HEK293 (cell line): ENCODE measurements at regions not wholly inside any gene's neighbourhood (a gene's known extent, or its start where the extent isn't known, plus 50 kb on each side); places are given as distances from the start of the nearest gene placed in this dataset.

Source experiments
- CTCF ChIA-PET: fragments of 350-600 bp; formaldehyde crosslinking; extraction: SDS; loops from one replicate; lab custom pipeline; 2021; ENCODE audit warnings: antibody characterized with exemption; lab: Yijun Ruan, JAX
- POLR2A ChIA-PET: fragments of 300-600 bp; formaldehyde crosslinking; extraction: SDS; loops from one replicate; lab custom pipeline; 2020; ENCODE audit warnings: antibody characterized with exemption, inconsistent platforms; lab: Yijun Ruan, JAX
- H3K27ac ChIP-seq: fragments of 200-500 bp; sonication (Bioruptor generic); 2 replicates; pipeline ENCODE4 v1.5.1; 2014; ENCODE audit warnings: low read depth, low read length, control low read depth, inconsistent platforms; ENCODE audit errors: extremely low read depth
- H3K36me3 ChIP-seq, 2 experiments: fragments of 200-500 bp in 1 of 2; sonication (Bioruptor generic) in 1 of 2; 1 replicate in 1 of 2; 2 replicates in 1 of 2; pipeline ENCODE4 v1.5.1; 2014 to 2017; ENCODE audit warnings: inconsistent platforms in 2 of 2, low read length in 2 of 2; ENCODE audit not compliant: control insufficient read depth in 2 of 2, insufficient read depth in 1 of 2
- H3K4me1 ChIP-seq: fragments of 200-500 bp; sonication (Bioruptor generic); 2 replicates; pipeline ENCODE4 v1.5.1; 2014; ENCODE audit warnings: mild to moderate bottlenecking, low read length, inconsistent platforms; ENCODE audit not compliant: control insufficient read depth, insufficient read depth
- H3K4me3 ChIP-seq: 2 replicates; pipeline ENCODE4 v1.5.1; 2011; ENCODE audit warnings: low read depth, mild to moderate bottlenecking, control low read depth, low read length, moderate library complexity
- H3K9me3 ChIP-seq: fragments of 200-500 bp; sonication (Bioruptor generic); 2 replicates; pipeline ENCODE4 v1.5.1; 2014; ENCODE audit warnings: low read depth, low read length, inconsistent platforms; ENCODE audit not compliant: control insufficient read depth, insufficient read depth
- ATF2 ChIP-seq: fragments of 450-650 bp; formaldehyde crosslinking; IDR thresholded peaks from 2 replicates; pipeline ENCODE4 v1.5.1; 2016; ENCODE audit warnings: missing biosample characterization, missing genetic modification characterization, low read depth
- PRDM4 ChIP-seq: fragments of 450-650 bp; formaldehyde crosslinking; IDR thresholded peaks from 2 replicates; pipeline ENCODE4 v1.5.1; 2017; ENCODE audit warnings: missing biosample characterization, missing genetic modification characterization
- ZBTB26 ChIP-seq: fragments of 450-650 bp; formaldehyde crosslinking; optimal IDR thresholded peaks from 2 replicates; pipeline ENCODE3; 2016; ENCODE audit warnings: missing biosample characterization, mild to moderate bottlenecking, missing genetic modification characterization
- ZNF2 ChIP-seq: fragments of 450-650 bp; formaldehyde crosslinking; IDR thresholded peaks from 2 replicates; pipeline ENCODE4 v1.5.1; 2016; ENCODE audit warnings: missing biosample characterization, missing genetic modification characterization
- ZNF23 ChIP-seq: fragments of 450-650 bp; formaldehyde crosslinking; IDR thresholded peaks from 2 replicates; pipeline ENCODE4 v1.5.1; 2016; ENCODE audit warnings: missing biosample characterization, missing genetic modification characterization, borderline replicate concordance
- ZNF26 ChIP-seq: fragments of 450-650 bp; formaldehyde crosslinking; IDR thresholded peaks from 2 replicates; pipeline ENCODE4 v1.5.1; 2016; ENCODE audit warnings: missing biosample characterization, missing genetic modification characterization
- ZNF324 ChIP-seq: fragments of 450-650 bp; formaldehyde crosslinking; IDR thresholded peaks from 2 replicates; pipeline ENCODE4 v1.5.1; 2016; ENCODE audit warnings: missing biosample characterization, missing genetic modification characterization
- ZNF362 ChIP-seq: fragments of 450-650 bp; formaldehyde crosslinking; IDR thresholded peaks from 2 replicates; pipeline ENCODE4 v1.5.1; 2016; ENCODE audit warnings: missing biosample characterization, missing genetic modification characterization
- ZNF398 ChIP-seq: fragments of 450-650 bp; formaldehyde crosslinking; IDR thresholded peaks from 2 replicates; pipeline ENCODE4 v1.5.1; 2017; ENCODE audit warnings: missing biosample characterization, missing genetic modification characterization
- ZNF426 ChIP-seq: fragments of 450-650 bp; formaldehyde crosslinking; IDR thresholded peaks from 2 replicates; pipeline ENCODE4 v1.5.1; 2017; ENCODE audit warnings: missing biosample characterization, missing genetic modification characterization, mild to moderate bottlenecking, inconsistent platforms, moderate library complexity
- ZNF513 ChIP-seq: fragments of 450-650 bp; IDR thresholded peaks from 2 replicates; pipeline ENCODE4 v1.5.1; 2018; ENCODE audit warnings: missing biosample characterization, missing genetic modification characterization
- ZNF514 ChIP-seq: fragments of 450-650 bp; formaldehyde crosslinking; IDR thresholded peaks from 2 replicates; pipeline ENCODE4 v1.5.1; 2016; ENCODE audit warnings: missing biosample characterization, missing genetic modification characterization
- ZNF530 ChIP-seq: fragments of 450-650 bp; formaldehyde crosslinking; IDR thresholded peaks from 2 replicates; pipeline ENCODE4 v1.5.1; 2016; ENCODE audit warnings: low read depth, missing biosample characterization, missing genetic modification characterization
- ZNF707 ChIP-seq: fragments of 450-650 bp; formaldehyde crosslinking; IDR thresholded peaks from 2 replicates; pipeline ENCODE4 v1.5.1; 2016; ENCODE audit warnings: missing biosample characterization, missing genetic modification characterization
- ZNF768 ChIP-seq: fragments of 450-650 bp; formaldehyde crosslinking; IDR thresholded peaks from 2 replicates; pipeline ENCODE4 v1.5.1; 2018; ENCODE audit warnings: missing biosample characterization, mild to moderate bottlenecking, missing genetic modification characterization

- no peak for TF ChIP-seq ZBTB26
- TF ChIP-seq ZNF2 (tag by site-specific recombination): no peak
- no peak for TF ChIP-seq ZNF426 (tag by site-specific recombination)
- TF ChIP-seq ZNF398 (tag by site-specific recombination): no peak
- TF ChIP-seq ZNF707 (tag by site-specific recombination): no peak
Measured at GRCh38 chr1:47565676-47566075, 127.8 kb downstream of the FOXD2 start (continued).

- no peak overlapping the region for H3K27ac ChIP-seq
- peaks cover 10% of the 10 kb centered on the region for H3K4me1 ChIP-seq
- H3K9me3 ChIP-seq: no peaks in the 10 kb centered on the region
- H3K4me3 ChIP-seq: no peak overlapping the region
- no peak for TF ChIP-seq ZNF513 (tag by site-specific recombination)
- TF ChIP-seq PRDM4 (tag by site-specific recombination): no peak
- no peak for TF ChIP-seq ZNF530 (tag by site-specific recombination)
- TF ChIP-seq ATF2 (tag by site-specific recombination): no peak
- ChIA-PET CTCF (interaction anchor here (1.0 to 2.0 kb wide), 7 partner anchors 9 to 157 kb away, joined by 3 to 22 read pairs (median 4); partner anchors contain the start of gene FOXD2), POLR2A (interaction anchor here (0.5 to 0.9 kb wide), 2 partner anchors 20 to 210 kb away, joined by 3 to 8 read pairs; no protein-coding TSS in a partner anchor)
- H3K36me3 ChIP-seq: no peaks in the 10 kb centered on the region
Measured at GRCh38 chr1:47568763-47569162, 130.9 kb downstream of the FOXD2 start.

GRCh38 chr1:47569261-47569660, 131.4 kb downstream of the FOXD2 start:
- POLR2A ChIA-PET: interaction anchor here (0.7 to 0.9 kb wide), 2 partner anchors 21 to 132 kb away, joined by 3 to 4 read pairs; partner anchors contain the start of gene FOXD2
- TF ChIP-seq ZNF26 (tag by site-specific recombination): no peak
- TF ChIP-seq ZNF768 (tag by site-specific recombination): 0 out of 2 replicates have a peak, but pooled peaks have one; percentile 71
- TF ChIP-seq ZNF362 (tag by site-specific recombination): 0 out of 2 replicates have a peak, but pooled peaks have one; percentile 13
- TF ChIP-seq ZNF324 (tag by site-specific recombination): no peak
- no peak for TF ChIP-seq ZNF23 (tag by site-specific recombination)
- TF ChIP-seq ZNF514 (tag by site-specific recombination): no peak
- TF ChIP-seq, all 188 proteins: peak for 2

More at GRCh38 chr1:47569261-47569660, 131.4 kb downstream of the FOXD2 start:
- CTCF ChIA-PET: interaction anchor here (0.7 to 2.0 kb wide), 12 partner anchors 10 to 157 kb away, joined by 3 to 22 read pairs (median 4); partner anchors contain the start of gene FOXD2
- Histone ChIP-seq H3K36me3 (no peaks in the 10 kb centered on the region), H3K9me3 (no peaks in the 10 kb centered on the region), H3K4me1 (peaks cover 7% of the 10 kb centered on the region), H3K27ac (no peak overlapping the region), H3K4me3 (no peak overlapping the region)
